GM23338 (cell line): ENCODE measurements at regions not wholly inside any gene's neighbourhood (a gene's known extent, or its start where the extent isn't known, plus 50 kb on each side); places are given as distances from the start of the nearest gene placed in this dataset.

Experiments
- CREB1 ChIP-seq: fragments of 250-450 bp; sonication (Bioruptor Pico); IDR thresholded peaks from 2 replicates; pipeline ENCODE4 v1.5.0; 2020; ENCODE audit warnings: low read depth, mild to moderate bottlenecking, moderate library complexity
- EZH2 ChIP-seq: fragments of 200-600 bp; sonication (generic); IDR thresholded peaks from one replicate; pipeline ENCODE4 v1.8.0; 2017; ENCODE audit warnings: antibody characterized with exemption, mild to moderate bottlenecking, low read depth; ENCODE audit not compliant: unreplicated experiment
- EZH2phosphoT487 ChIP-seq: fragments of 200-600 bp; sonication (generic); IDR thresholded peaks from one replicate; pipeline ENCODE4 v1.8.1; 2018; ENCODE audit warnings: antibody characterized with exemption; ENCODE audit not compliant: unreplicated experiment
- JUNB ChIP-seq: IDR thresholded peaks from one replicate; pipeline ENCODE4 v1.6.1; 2016; ENCODE audit warnings: antibody characterized with exemption; ENCODE audit not compliant: unreplicated experiment
- NANOG ChIP-seq: IDR thresholded peaks from 2 replicates; pipeline ENCODE4 v1.6.1; 2016; ENCODE audit warnings: antibody characterized with exemption, borderline replicate concordance
- POLR2AphosphoS5 ChIP-seq: IDR thresholded peaks from 2 replicates; pipeline ENCODE4 v1.6.1; 2016; ENCODE audit warnings: antibody characterized with exemption, low read depth
- STAT1 ChIP-seq: IDR thresholded peaks from one replicate; pipeline ENCODE4 v1.6.1; 2016; ENCODE audit warnings: antibody characterized with exemption; ENCODE audit not compliant: unreplicated experiment
- ZNF114 ChIP-seq: fragments of 250-450 bp; sonication (Bioruptor Pico); IDR thresholded peaks from 2 replicates; pipeline ENCODE4 v1.5.0; 2020; ENCODE audit warnings: mild to moderate bottlenecking, moderate library complexity
- ZNF331 ChIP-seq: fragments of 250-450 bp; sonication (Bioruptor Pico); IDR thresholded peaks from 2 replicates; pipeline ENCODE4 v1.5.0; 2020; ENCODE audit warnings: low read depth, mild to moderate bottlenecking, moderate library complexity
- TF ChIP-seq, protein P1 (sequence below), 2 experiments: fragments of 200-600 bp in 1 of 2; sonication (generic) in 1 of 2; conservative IDR thresholded peaks; 2 replicates each; pipeline versions ENCODE4 v1.5.1 to v1.6.1; 2016 to 2017; ENCODE audit warnings: antibody characterized with exemption in 2 of 2, low read depth in 2 of 2, mild to moderate bottlenecking in 2 of 2, moderate library complexity in 1 of 2
- TF ChIP-seq, protein P2 (sequence below): IDR thresholded peaks from one replicate; pipeline ENCODE4 v1.6.1; 2018; ENCODE audit warnings: antibody characterized with exemption; ENCODE audit not compliant: unreplicated experiment
- TF ChIP-seq, protein P3 (sequence below): fragments of 250-450 bp; sonication (Bioruptor Pico); IDR thresholded peaks from 2 replicates; pipeline ENCODE4 v1.5.0; 2020; ENCODE audit warnings: mild to moderate bottlenecking, moderate library complexity
- TF ChIP-seq, protein P4 (sequence below): IDR thresholded peaks from 2 replicates; pipeline ENCODE4 v1.6.1; 2016; ENCODE audit warnings: antibody characterized with exemption

DNA sequence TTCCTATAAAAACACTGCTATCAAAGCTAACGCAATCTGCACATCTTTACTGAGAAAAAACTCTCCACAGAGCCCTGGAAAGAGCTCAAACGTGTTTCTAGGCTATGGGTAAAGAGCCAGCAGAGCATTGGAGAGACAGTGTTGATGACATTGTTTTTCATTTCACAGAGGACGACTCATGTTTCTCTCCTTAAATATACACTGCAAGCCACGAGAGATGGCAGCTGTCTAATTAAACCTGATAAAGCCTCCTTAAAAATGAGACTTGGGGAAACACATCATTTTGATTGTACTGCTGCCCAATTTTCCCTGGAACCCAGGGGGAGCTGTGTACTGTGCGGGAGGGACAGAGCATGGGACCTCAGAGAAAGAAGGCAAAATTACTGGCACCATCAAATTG, 294.3 kb upstream of the SETBP1 start:
- TF ChIP-seq, protein P1, sequence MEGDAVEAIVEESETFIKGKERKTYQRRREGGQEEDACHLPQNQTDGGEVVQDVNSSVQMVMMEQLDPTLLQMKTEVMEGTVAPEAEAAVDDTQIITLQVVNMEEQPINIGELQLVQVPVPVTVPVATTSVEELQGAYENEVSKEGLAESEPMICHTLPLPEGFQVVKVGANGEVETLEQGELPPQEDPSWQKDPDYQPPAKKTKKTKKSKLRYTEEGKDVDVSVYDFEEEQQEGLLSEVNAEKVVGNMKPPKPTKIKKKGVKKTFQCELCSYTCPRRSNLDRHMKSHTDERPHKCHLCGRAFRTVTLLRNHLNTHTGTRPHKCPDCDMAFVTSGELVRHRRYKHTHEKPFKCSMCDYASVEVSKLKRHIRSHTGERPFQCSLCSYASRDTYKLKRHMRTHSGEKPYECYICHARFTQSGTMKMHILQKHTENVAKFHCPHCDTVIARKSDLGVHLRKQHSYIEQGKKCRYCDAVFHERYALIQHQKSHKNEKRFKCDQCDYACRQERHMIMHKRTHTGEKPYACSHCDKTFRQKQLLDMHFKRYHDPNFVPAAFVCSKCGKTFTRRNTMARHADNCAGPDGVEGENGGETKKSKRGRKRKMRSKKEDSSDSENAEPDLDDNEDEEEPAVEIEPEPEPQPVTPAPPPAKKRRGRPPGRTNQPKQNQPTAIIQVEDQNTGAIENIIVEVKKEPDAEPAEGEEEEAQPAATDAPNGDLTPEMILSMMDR (conservative IDR thresholded peaks at IDR 0.05; ENCODE audit: low read depth in 2 of 2) = 0 out of 4 replicates have a peak, but pooled peaks of 1 of the 2 experiments have one; percentile 2
- no peak for TF ChIP-seq POLR2AphosphoS5
- TF ChIP-seq EZH2 = no peak
- TF ChIP-seq, protein P2, sequence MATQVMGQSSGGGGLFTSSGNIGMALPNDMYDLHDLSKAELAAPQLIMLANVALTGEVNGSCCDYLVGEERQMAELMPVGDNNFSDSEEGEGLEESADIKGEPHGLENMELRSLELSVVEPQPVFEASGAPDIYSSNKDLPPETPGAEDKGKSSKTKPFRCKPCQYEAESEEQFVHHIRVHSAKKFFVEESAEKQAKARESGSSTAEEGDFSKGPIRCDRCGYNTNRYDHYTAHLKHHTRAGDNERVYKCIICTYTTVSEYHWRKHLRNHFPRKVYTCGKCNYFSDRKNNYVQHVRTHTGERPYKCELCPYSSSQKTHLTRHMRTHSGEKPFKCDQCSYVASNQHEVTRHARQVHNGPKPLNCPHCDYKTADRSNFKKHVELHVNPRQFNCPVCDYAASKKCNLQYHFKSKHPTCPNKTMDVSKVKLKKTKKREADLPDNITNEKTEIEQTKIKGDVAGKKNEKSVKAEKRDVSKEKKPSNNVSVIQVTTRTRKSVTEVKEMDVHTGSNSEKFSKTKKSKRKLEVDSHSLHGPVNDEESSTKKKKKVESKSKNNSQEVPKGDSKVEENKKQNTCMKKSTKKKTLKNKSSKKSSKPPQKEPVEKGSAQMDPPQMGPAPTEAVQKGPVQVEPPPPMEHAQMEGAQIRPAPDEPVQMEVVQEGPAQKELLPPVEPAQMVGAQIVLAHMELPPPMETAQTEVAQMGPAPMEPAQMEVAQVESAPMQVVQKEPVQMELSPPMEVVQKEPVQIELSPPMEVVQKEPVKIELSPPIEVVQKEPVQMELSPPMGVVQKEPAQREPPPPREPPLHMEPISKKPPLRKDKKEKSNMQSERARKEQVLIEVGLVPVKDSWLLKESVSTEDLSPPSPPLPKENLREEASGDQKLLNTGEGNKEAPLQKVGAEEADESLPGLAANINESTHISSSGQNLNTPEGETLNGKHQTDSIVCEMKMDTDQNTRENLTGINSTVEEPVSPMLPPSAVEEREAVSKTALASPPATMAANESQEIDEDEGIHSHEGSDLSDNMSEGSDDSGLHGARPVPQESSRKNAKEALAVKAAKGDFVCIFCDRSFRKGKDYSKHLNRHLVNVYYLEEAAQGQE = no peak
- TF ChIP-seq EZH2phosphoT487 = no peak
- no peak for TF ChIP-seq CREB1 (CRISPR knock-in tag)
- no peak for TF ChIP-seq ZNF331 (CRISPR knock-in tag)
- TF ChIP-seq, protein P3, sequence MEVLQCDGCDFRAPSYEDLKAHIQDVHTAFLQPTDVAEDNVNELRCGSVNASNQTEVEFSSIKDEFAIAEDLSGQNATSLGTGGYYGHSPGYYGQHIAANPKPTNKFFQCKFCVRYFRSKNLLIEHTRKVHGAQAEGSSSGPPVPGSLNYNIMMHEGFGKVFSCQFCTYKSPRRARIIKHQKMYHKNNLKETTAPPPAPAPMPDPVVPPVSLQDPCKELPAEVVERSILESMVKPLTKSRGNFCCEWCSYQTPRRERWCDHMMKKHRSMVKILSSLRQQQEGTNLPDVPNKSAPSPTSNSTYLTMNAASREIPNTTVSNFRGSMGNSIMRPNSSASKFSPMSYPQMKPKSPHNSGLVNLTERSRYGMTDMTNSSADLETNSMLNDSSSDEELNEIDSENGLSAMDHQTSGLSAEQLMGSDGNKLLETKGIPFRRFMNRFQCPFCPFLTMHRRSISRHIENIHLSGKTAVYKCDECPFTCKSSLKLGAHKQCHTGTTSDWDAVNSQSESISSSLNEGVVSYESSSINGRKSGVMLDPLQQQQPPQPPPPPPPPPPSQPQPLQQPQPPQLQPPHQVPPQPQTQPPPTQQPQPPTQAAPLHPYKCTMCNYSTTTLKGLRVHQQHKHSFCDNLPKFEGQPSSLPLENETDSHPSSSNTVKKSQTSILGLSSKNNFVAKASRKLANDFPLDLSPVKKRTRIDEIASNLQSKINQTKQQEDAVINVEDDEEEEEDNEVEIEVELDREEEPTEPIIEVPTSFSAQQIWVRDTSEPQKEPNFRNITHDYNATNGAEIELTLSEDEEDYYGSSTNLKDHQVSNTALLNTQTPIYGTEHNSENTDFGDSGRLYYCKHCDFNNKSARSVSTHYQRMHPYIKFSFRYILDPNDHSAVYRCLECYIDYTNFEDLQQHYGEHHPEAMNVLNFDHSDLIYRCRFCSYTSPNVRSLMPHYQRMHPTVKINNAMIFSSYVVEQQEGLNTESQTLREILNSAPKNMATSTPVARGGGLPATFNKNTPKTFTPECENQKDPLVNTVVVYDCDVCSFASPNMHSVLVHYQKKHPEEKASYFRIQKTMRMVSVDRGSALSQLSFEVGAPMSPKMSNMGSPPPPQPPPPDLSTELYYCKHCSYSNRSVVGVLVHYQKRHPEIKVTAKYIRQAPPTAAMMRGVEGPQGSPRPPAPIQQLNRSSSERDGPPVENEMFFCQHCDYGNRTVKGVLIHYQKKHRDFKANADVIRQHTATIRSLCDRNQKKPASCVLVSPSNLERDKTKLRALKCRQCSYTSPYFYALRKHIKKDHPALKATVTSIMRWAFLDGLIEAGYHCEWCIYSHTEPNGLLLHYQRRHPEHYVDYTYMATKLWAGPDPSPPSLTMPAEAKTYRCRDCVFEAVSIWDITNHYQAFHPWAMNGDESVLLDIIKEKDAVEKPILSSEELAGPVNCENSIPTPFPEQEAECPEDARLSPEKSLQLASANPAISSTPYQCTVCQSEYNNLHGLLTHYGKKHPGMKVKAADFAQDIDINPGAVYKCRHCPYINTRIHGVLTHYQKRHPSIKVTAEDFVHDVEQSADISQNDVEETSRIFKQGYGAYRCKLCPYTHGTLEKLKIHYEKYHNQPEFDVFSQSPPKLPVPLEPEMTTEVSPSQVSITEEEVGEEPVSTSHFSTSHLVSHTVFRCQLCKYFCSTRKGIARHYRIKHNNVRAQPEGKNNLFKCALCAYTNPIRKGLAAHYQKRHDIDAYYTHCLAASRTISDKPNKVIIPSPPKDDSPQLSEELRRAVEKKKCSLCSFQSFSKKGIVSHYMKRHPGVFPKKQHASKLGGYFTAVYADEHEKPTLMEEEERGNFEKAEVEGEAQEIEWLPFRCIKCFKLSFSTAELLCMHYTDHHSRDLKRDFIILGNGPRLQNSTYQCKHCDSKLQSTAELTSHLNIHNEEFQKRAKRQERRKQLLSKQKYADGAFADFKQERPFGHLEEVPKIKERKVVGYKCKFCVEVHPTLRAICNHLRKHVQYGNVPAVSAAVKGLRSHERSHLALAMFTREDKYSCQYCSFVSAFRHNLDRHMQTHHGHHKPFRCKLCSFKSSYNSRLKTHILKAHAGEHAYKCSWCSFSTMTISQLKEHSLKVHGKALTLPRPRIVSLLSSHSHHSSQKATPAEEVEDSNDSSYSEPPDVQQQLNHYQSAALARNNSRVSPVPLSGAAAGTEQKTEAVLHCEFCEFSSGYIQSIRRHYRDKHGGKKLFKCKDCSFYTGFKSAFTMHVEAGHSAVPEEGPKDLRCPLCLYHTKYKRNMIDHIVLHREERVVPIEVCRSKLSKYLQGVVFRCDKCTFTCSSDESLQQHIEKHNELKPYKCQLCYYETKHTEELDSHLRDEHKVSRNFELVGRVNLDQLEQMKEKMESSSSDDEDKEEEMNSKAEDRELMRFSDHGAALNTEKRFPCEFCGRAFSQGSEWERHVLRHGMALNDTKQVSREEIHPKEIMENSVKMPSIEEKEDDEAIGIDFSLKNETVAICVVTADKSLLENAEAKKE (CRISPR knock-in tag) = no peak
- TF ChIP-seq JUNB = no peak
- TF ChIP-seq ZNF114 = no peak
- TF ChIP-seq STAT1 = no peak
- TF ChIP-seq NANOG = no peak
- TF ChIP-seq, protein P4, sequence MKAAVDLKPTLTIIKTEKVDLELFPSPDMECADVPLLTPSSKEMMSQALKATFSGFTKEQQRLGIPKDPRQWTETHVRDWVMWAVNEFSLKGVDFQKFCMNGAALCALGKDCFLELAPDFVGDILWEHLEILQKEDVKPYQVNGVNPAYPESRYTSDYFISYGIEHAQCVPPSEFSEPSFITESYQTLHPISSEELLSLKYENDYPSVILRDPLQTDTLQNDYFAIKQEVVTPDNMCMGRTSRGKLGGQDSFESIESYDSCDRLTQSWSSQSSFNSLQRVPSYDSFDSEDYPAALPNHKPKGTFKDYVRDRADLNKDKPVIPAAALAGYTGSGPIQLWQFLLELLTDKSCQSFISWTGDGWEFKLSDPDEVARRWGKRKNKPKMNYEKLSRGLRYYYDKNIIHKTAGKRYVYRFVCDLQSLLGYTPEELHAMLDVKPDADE = no peak
